OCI-LY7 (cell line): ENCODE measurements at regions not wholly inside any gene's neighbourhood (a gene's known extent, or its start where the extent isn't known, plus 50 kb on each side); places are given as distances from the start of the nearest gene placed in this dataset.

Experiments
- BruUV-seq: library from RNA; stranded (reverse); fragments of 400-500 nt; replicated peaks from 2 replicates; lab custom pipeline; 2021; lab: Mats Ljungman, UMichigan
- CTCF ChIA-PET: fragments of 300-600 bp; sonication (Branson Sonifier 250); formaldehyde crosslinking; loops from one replicate; lab custom pipeline; 2022; ENCODE audit warnings: antibody characterized with exemption; ENCODE audit not compliant: unreplicated experiment; lab: Charles Lee
- POLR2A ChIA-PET: fragments of 300-600 bp; sonication (Branson Sonifier 250); formaldehyde crosslinking; loops from one replicate; lab custom pipeline; 2022; ENCODE audit warnings: antibody characterized with exemption; lab: Charles Lee
- DNase-seq: peaks from one replicate; pipeline ENCODE4 v3.0.0-alpha.2; 2015; ENCODE audit warnings: low spot score
- H2AFZ ChIP-seq: fragments of 200-600 bp; sonication (generic), shearing (Covaris generic); 2 replicates; pipeline ENCODE4 v1.6.1; 2014; ENCODE audit warnings: mild to moderate bottlenecking, antibody characterized with exemption, low read length, moderate library complexity
- H3K27ac ChIP-seq: fragments of 200-600 bp; sonication (generic); 2 replicates; pipeline ENCODE4 v1.5.1; 2014; ENCODE audit warnings: mixed run types, low read depth, mild to moderate bottlenecking, moderate library complexity, low read length, inconsistent platforms; ENCODE audit not compliant: poor library complexity, severe bottlenecking
- H3K36me3 ChIP-seq: fragments of 200-600 bp; sonication (generic); 2 replicates; pipeline ENCODE4 v1.6.1; 2014; ENCODE audit warnings: mild to moderate bottlenecking, antibody characterized with exemption, low read length, moderate library complexity, mixed read lengths; ENCODE audit not compliant: insufficient read depth
- H3K4me1 ChIP-seq: fragments of 200-600 bp; sonication (generic); 2 replicates; pipeline ENCODE4 v1.5.1; 2014; ENCODE audit warnings: mild to moderate bottlenecking, low read length; ENCODE audit not compliant: insufficient read depth, poor library complexity, severe bottlenecking
- H3K4me2 ChIP-seq: fragments of 200-600 bp; sonication (generic); 2 replicates; pipeline ENCODE4 v1.6.1; 2014; ENCODE audit warnings: mild to moderate bottlenecking, low read length
- H3K4me3 ChIP-seq: fragments of 200-600 bp; sonication (generic); 2 replicates; pipeline ENCODE4 v1.5.1; 2014; ENCODE audit warnings: mild to moderate bottlenecking, low read depth, low read length; ENCODE audit not compliant: poor library complexity, severe bottlenecking
- H3K79me2 ChIP-seq: fragments of 200-600 bp; sonication (generic); 2 replicates; pipeline ENCODE4 v1.6.1; 2016; ENCODE audit warnings: low read depth, mild to moderate bottlenecking, low read length, moderate library complexity, mixed read lengths; ENCODE audit not compliant: insufficient read depth
- H3K9me2 ChIP-seq: fragments of 200-600 bp; sonication (generic); 2 replicates; pipeline ENCODE4 v1.6.1; 2016; ENCODE audit warnings: mild to moderate bottlenecking, low read length, mixed read lengths; ENCODE audit not compliant: insufficient read depth
- H3K9me3 ChIP-seq: fragments of 200-600 bp; sonication (generic); 2 replicates; pipeline ENCODE4 v1.6.1; 2014; ENCODE audit warnings: mild to moderate bottlenecking, mixed run types, low read length, mixed read lengths
- H4K20me1 ChIP-seq: fragments of 200-600 bp; sonication (generic); 2 replicates; pipeline ENCODE4 v1.6.1; 2014; ENCODE audit warnings: mild to moderate bottlenecking, antibody characterized with exemption, low read length, moderate library complexity, mixed read lengths; ENCODE audit not compliant: insufficient read depth
- EZH2phosphoT487 ChIP-seq: fragments of 200-600 bp; sonication (generic); IDR thresholded peaks from 2 replicates; pipeline ENCODE4 v1.6.1; 2018; ENCODE audit warnings: low read depth, borderline replicate concordance, mild to moderate bottlenecking, mixed run types, antibody characterized with exemption, low read length, moderate library complexity, mixed read lengths
- intact Hi-C: fragments of 100-400 bp; cut with micrococcal nuclease; formaldehyde crosslinking; loops from one replicate; pipeline ENCODE4 v1.10.0; 2022; ENCODE audit not compliant: unreplicated experiment
- TF ChIP-seq, protein P1 (sequence below): fragments of 200-600 bp; sonication (generic); conservative IDR thresholded peaks from 2 replicates; pipeline ENCODE4 v1.5.1; 2014; ENCODE audit warnings: mild to moderate bottlenecking, antibody characterized with exemption, low read length, moderate library complexity, mixed read lengths

DNA sequence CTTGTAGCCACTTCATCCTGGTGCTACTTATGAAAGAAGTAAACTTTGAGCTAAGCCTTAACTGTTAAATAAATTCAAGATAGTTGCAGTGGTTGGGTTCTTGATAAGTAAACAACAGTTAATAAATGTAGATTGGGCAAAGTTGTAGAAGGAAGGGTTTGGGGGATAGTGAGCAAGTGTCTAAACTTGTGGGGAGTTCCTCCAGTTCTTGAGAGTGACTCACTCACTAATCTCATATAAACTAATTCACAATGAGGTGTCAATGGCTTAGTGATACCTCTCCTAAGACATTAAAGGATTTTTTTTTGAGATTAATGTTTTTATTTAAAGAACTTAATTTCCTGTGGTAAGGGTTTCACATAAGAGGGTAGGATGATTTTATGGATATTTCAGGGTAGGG, 507.4 kb downstream of the BMP2 start:
- no peaks in the 10 kb centered on the region for H3K9me2 ChIP-seq
- H3K4me2 ChIP-seq = no peak overlapping the region
- ChIA-PET POLR2A (interaction anchor here (0.6 kb wide), 1 partner anchor 21 kb away, joined by 3 read pairs; no protein-coding TSS in a partner anchor), CTCF (interaction anchor here (1.1 kb wide), 1 partner anchor 11 kb away, joined by 3 read pairs; no protein-coding TSS in a partner anchor)
- H3K9me3 ChIP-seq = no peaks in the 10 kb centered on the region
- DNase-seq = no peak
- H4K20me1 ChIP-seq = no peaks in the 10 kb centered on the region
- no peaks in the 10 kb centered on the region for H3K4me1 ChIP-seq
- no peak overlapping the region for H2AFZ ChIP-seq
- no peaks in the 10 kb centered on the region for H3K79me2 ChIP-seq
- no peaks in the 10 kb centered on the region for H3K36me3 ChIP-seq
- intact Hi-C loops = no loop called here
- no peak overlapping the region for H3K4me3 ChIP-seq
- TF ChIP-seq, protein P1, sequence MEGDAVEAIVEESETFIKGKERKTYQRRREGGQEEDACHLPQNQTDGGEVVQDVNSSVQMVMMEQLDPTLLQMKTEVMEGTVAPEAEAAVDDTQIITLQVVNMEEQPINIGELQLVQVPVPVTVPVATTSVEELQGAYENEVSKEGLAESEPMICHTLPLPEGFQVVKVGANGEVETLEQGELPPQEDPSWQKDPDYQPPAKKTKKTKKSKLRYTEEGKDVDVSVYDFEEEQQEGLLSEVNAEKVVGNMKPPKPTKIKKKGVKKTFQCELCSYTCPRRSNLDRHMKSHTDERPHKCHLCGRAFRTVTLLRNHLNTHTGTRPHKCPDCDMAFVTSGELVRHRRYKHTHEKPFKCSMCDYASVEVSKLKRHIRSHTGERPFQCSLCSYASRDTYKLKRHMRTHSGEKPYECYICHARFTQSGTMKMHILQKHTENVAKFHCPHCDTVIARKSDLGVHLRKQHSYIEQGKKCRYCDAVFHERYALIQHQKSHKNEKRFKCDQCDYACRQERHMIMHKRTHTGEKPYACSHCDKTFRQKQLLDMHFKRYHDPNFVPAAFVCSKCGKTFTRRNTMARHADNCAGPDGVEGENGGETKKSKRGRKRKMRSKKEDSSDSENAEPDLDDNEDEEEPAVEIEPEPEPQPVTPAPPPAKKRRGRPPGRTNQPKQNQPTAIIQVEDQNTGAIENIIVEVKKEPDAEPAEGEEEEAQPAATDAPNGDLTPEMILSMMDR = no peak
- TF ChIP-seq EZH2phosphoT487 = no peak
- no TSS peak for BruUV-seq
- no peak overlapping the region for H3K27ac ChIP-seq

DNA sequence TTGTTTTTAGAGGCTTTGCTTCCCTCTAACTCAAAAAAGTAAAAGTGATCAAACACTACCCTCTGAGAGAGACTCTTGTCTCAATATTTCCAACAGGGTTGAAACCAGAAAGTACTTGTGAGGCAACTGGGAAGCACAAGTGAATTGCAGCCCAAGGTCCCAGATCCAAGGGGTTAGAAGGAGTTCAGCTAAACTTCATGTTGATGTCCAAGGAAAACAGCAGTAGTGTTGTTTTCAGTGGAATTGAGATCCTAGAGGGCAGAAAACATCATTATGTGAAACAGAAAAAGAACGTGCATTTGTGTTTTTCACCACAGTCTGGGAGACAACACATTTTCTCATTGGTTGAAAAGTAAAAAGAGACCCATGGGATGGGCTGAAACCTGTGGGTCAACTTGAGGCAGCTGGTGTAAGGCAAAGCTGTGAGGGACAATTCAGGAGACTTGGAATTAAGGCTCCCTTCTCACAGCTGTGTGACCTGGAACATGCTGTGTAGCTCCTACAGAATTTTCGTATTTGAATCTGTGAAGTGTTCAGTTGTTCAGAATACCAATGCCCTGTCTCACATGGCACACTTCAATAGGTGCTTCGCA, 508.3 kb downstream of the BMP2 start:
- intact Hi-C loops = no loop called here
- no peak for DNase-seq
- POLR2A ChIA-PET = interaction anchor here (0.5 kb wide), 1 partner anchor 114 kb away, joined by 3 read pairs; no protein-coding TSS in a partner anchor

More for the DNA sequence above, 508.3 kb downstream of the BMP2 start:
- H3K4me2 ChIP-seq = no peak overlapping the region
- H3K9me3 ChIP-seq = no peaks in the 10 kb centered on the region
- H3K4me1 ChIP-seq = no peaks in the 10 kb centered on the region
- H4K20me1 ChIP-seq = no peaks in the 10 kb centered on the region
- no peak for TF ChIP-seq EZH2phosphoT487
- TF ChIP-seq, protein P1 = no peak
- H3K9me2 ChIP-seq = no peaks in the 10 kb centered on the region
- H3K36me3 ChIP-seq = no peaks in the 10 kb centered on the region
- CTCF ChIA-PET = interaction anchor here (1.1 kb wide), 1 partner anchor 10 kb away, joined by 3 read pairs; no protein-coding TSS in a partner anchor
- BruUV-seq = no TSS peak
- H3K27ac ChIP-seq = no peak overlapping the region
- H3K79me2 ChIP-seq = no peaks in the 10 kb centered on the region
- H3K4me3 ChIP-seq = no peak overlapping the region
- H2AFZ ChIP-seq = no peak overlapping the region
